ENCODE measurements at regions not wholly inside any gene's neighbourhood (a gene's known extent, or its start where the extent isn't known, plus 50 kb on each side); places are given as distances from the start of the nearest gene placed in this dataset.

GRCh38 chr5:58403822-58404433 lies 56.0 kb downstream of the PLK2 start:
- DNase-seq: no peak

- no peak for DNase-seq
Observed at GRCh38 chr5:58401701-58402100, 58.2 kb downstream of the PLK2 start.

GRCh38 chr5:58400737-58401136 lies 59.1 kb downstream of the PLK2 start:
- no peak for DNase-seq

- no peak for DNase-seq
Observed at GRCh38 chr5:58399951-58400350, 59.9 kb downstream of the PLK2 start.

- no peak for DNase-seq
Observed at GRCh38 chr5:58394339-58394738, 65.5 kb downstream of the PLK2 start.

- no peak for DNase-seq
Observed at GRCh38 chr5:58393716-58394115, 66.2 kb downstream of the PLK2 start.

- DNase-seq: no peak
Observed at GRCh38 chr5:58392496-58392895, 67.4 kb downstream of the PLK2 start.

GRCh38 chr5:58383448-58383847 lies 76.4 kb downstream of the PLK2 start:
- DNase-seq: no peak

- no peak for DNase-seq
Observed at GRCh38 chr5:58382131-58382534, 77.8 kb downstream of the PLK2 start.

- DNase-seq: no peak
Observed at GRCh38 chr5:58381566-58381965, 78.3 kb downstream of the PLK2 start.

- no peak for DNase-seq
Observed at GRCh38 chr5:58380655-58381054, 79.2 kb downstream of the PLK2 start.

- no peak for DNase-seq
Observed at GRCh38 chr5:58378613-58379390, 81.1 kb downstream of the PLK2 start.

- no peak for DNase-seq
Observed at GRCh38 chr5:58370606-58371005, 89.3 kb downstream of the PLK2 start.

- no peak for DNase-seq
Observed at GRCh38 chr5:58369513-58370190, 90.2 kb downstream of the PLK2 start.

GRCh38 chr5:58366461-58366860 lies 93.4 kb downstream of the PLK2 start:
- no peak for DNase-seq

GRCh38 chr5:58365791-58366190 lies 94.1 kb downstream of the PLK2 start:
- DNase-seq: no peak

- no peak for DNase-seq
Observed at GRCh38 chr5:58363461-58364249, 96.2 kb downstream of the PLK2 start.

GRCh38 chr5:58362135-58362534 lies 97.8 kb downstream of the PLK2 start:
- no peak for DNase-seq

- no peak for DNase-seq
Observed at GRCh38 chr5:58360794-58361193, 99.1 kb downstream of the PLK2 start.

- no peak for DNase-seq
Observed at GRCh38 chr5:58359981-58360380, 99.9 kb downstream of the PLK2 start.

GRCh38 chr5:58358501-58359178 lies 101.2 kb downstream of the PLK2 start:
- DNase-seq: no peak

GRCh38 chr5:58357799-58358500 lies 101.9 kb downstream of the PLK2 start:
- no peak for DNase-seq
